ENCODE measurements at regions not wholly inside any gene's neighbourhood (a gene's known extent, or its start where the extent isn't known, plus 50 kb on each side); places are given as distances from the start of the nearest gene placed in this dataset.

DNA sequence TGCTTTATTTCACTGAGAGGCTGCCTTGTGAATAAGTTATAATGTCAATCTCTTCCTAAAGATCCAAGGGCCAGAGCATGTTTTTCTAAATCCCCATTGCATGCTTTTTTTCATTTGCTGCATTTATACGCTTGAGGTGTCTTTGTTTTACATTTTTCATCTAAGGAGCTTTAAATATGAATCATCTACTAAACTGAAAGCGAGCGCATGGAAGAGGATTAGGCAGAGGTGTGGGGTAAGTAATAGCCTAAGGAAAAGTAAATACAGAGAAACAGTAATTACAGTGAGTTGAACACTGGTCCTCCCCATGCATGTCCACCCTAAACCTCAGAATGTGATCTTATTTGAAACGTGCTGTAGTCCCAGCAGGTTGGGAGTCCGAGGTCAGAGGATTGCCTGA, 76.4 kb upstream of the METAP2 start:
- Mint-ChIP-seq H3K27ac (ENCODE audit: unreplicated experiment) (no peak overlapping the region), H3K9me3 (peaks cover 10% of the 10 kb centered on the region), H3K4me1 (no peaks in the 10 kb centered on the region), H3K4me3 (no peak overlapping the region), H3K27me3 (ENCODE audit: low read depth) (peaks cover 32% of the 10 kb centered on the region), H3K36me3 (ENCODE audit: low read depth) (peaks cover 4% of the 10 kb centered on the region)
- DNase-seq (ENCODE audit: low read depth, low spot score) = no peak
- TF ChIP-seq, protein P1, sequence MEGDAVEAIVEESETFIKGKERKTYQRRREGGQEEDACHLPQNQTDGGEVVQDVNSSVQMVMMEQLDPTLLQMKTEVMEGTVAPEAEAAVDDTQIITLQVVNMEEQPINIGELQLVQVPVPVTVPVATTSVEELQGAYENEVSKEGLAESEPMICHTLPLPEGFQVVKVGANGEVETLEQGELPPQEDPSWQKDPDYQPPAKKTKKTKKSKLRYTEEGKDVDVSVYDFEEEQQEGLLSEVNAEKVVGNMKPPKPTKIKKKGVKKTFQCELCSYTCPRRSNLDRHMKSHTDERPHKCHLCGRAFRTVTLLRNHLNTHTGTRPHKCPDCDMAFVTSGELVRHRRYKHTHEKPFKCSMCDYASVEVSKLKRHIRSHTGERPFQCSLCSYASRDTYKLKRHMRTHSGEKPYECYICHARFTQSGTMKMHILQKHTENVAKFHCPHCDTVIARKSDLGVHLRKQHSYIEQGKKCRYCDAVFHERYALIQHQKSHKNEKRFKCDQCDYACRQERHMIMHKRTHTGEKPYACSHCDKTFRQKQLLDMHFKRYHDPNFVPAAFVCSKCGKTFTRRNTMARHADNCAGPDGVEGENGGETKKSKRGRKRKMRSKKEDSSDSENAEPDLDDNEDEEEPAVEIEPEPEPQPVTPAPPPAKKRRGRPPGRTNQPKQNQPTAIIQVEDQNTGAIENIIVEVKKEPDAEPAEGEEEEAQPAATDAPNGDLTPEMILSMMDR (conservative IDR thresholded peaks at IDR 0.05) = no peak

DNA sequence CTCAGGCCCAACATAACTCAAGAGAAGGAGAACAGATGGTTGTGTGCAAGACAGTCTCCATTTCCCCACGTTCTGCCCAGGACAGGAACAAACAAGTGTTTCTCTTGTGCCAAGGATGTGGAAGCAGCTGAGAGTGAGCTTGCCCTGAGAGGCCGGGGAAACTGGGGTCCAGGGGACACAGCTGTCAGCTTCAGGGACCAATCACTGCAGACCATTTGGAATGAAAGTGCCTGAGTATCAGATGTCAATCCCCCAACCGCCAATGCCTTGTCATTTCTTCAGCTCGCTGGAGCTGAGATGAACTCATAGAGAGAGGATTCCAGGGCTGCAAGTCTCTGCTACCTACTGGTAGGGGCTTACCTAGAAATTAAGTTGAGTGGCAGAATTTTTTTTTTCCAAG, 71.9 kb upstream of the METAP2 start:
- Mint-ChIP-seq H3K9me3 (peaks cover 2% of the 10 kb centered on the region), H3K4me3 (no peak overlapping the region)

DNA sequence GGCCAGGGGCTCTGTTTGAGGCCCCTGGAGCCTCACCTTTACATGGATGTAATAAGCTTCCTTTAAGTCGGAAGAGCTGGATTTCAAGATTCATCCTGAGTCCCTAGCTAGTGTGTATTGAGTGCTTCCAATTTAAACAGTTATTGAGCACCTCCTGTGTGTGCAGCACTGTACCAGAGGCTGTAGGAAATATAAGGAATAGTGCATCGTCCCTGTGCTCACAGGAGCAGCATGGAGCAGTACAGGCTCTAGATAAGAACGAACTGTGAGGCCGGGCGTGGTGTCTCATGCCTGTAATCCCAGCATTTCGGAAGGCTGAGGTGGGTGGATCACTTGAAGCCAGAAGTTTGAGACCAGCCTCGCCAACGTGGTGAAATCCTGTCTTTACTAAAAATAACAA, 65.8 kb upstream of the METAP2 start:
- Mint-ChIP-seq H3K27me3 (ENCODE audit: low read depth) (peaks cover 2% of the 10 kb centered on the region), H3K4me3 (no peak overlapping the region), H3K4me1 (peaks cover 15% of the 10 kb centered on the region), H3K27ac (ENCODE audit: unreplicated experiment) (no peak overlapping the region), H3K36me3 (ENCODE audit: low read depth) (no peaks in the 10 kb centered on the region), H3K9me3 (no peaks in the 10 kb centered on the region)
- no peak for DNase-seq (ENCODE audit: low read depth, low spot score)
- TF ChIP-seq, protein P1 (conservative IDR thresholded peaks at IDR 0.05) = no peak

More for the DNA sequence above, 71.9 kb upstream of the METAP2 start:
- Mint-ChIP-seq H3K36me3 (ENCODE audit: low read depth) (no peaks in the 10 kb centered on the region), H3K27me3 (ENCODE audit: low read depth) (peaks cover 13% of the 10 kb centered on the region), H3K27ac (ENCODE audit: unreplicated experiment) (no peak overlapping the region), H3K4me1 (no peaks in the 10 kb centered on the region)
- TF ChIP-seq, protein P1 (conservative IDR thresholded peaks at IDR 0.05) = no peak
- no peak for DNase-seq (ENCODE audit: low read depth, low spot score)

DNA sequence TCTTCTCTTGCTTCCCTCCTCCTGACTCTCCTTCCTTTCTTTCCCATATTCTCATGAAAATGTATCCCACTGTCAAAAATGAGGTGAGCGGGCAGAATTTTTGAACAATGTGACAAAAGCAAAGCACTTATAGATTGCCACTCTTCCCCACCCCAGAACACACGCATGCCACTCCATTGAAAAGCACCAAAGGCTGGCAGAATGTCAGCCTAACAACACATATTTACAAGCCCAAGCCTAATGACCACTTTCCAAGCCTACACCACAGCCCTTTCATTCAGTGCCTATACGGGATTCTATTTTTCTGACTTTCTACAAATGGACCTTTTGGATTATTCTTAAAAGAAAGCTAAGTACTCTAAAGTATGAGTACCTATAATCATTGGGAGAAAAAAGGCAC, 62.9 kb upstream of the METAP2 start:
- TF ChIP-seq, protein P1 (conservative IDR thresholded peaks at IDR 0.05) = no peak
- no peak for DNase-seq (ENCODE audit: low read depth, low spot score)
- Mint-ChIP-seq H3K4me3 (no peak overlapping the region), H3K36me3 (ENCODE audit: low read depth) (no peaks in the 10 kb centered on the region), H3K9me3 (no peaks in the 10 kb centered on the region), H3K4me1 (peaks cover 15% of the 10 kb centered on the region), H3K27ac (ENCODE audit: unreplicated experiment) (no peak overlapping the region), H3K27me3 (ENCODE audit: low read depth) (peaks cover 2% of the 10 kb centered on the region)

DNA sequence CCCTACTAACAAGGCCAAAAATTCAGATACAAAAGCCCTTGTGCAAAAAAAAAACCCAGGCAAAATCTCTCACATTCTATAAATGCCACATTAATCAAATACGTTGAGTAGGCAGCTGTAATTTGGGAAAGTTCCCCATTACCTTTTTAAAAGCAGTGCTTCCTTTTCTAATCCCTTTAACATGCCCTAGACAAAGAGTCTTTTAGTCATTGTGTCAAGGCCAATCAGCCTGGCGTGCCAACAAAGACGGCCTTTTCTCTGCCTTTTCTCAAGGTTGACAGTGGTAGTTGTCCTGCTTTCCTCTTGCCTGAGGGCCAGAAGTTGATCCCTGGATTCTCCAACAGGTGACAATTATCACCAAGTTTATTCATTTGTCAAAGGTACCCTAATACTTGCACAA, 62.5 kb upstream of the METAP2 start:
- Mint-ChIP-seq H3K4me1 (peaks cover 15% of the 10 kb centered on the region), H3K27me3 (ENCODE audit: low read depth) (peaks cover 2% of the 10 kb centered on the region), H3K27ac (ENCODE audit: unreplicated experiment) (no peak overlapping the region), H3K4me3 (no peak overlapping the region), H3K9me3 (no peaks in the 10 kb centered on the region), H3K36me3 (ENCODE audit: low read depth) (no peaks in the 10 kb centered on the region)
- TF ChIP-seq, protein P1 (conservative IDR thresholded peaks at IDR 0.05) = no peak
- no peak for DNase-seq (ENCODE audit: low read depth, low spot score)

All from neural crest cell (in vitro differentiated cells).